ENCODE measurements at regions not wholly inside any gene's neighbourhood (a gene's known extent, or its start where the extent isn't known, plus 50 kb on each side); places are given as distances from the start of the nearest gene placed in this dataset.

DNA sequence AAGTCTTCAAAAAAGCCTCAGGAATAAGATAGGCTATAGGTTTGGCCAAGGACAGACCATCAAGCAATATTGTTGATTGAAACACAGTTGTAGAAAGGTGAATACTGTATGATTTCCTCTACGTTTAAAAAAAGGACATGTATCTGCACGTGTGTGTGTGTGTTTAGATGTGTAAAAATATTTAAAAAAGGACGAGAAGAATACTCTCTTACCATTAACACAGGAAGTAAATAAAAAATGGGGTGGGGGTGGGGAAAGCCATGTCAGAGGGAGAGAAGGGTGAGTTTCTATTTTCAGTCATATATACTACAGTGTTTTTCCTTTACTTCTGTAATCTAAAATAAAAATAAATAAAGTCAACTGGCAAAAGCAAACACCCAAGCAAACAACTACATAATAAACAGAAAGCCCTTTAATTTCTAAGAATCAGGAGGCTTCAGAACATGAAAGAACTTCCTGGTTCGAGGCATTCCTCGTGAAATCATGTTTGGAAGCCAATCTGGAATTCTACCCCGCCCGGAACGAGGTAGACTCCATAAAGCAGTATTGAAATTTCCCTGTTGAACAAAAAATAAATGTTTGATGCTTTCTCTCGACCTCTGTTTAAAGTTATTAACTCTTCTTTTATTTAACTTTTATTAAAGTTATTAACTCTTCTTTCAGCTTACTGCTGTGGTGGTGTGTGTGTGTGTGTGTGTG lies 158.1 kb upstream of the ZNF217 start:
- TF ChIP-seq POLR2A (IDR thresholded peaks at IDR 0.05) = no peak
- TF ChIP-seq, protein P1, sequence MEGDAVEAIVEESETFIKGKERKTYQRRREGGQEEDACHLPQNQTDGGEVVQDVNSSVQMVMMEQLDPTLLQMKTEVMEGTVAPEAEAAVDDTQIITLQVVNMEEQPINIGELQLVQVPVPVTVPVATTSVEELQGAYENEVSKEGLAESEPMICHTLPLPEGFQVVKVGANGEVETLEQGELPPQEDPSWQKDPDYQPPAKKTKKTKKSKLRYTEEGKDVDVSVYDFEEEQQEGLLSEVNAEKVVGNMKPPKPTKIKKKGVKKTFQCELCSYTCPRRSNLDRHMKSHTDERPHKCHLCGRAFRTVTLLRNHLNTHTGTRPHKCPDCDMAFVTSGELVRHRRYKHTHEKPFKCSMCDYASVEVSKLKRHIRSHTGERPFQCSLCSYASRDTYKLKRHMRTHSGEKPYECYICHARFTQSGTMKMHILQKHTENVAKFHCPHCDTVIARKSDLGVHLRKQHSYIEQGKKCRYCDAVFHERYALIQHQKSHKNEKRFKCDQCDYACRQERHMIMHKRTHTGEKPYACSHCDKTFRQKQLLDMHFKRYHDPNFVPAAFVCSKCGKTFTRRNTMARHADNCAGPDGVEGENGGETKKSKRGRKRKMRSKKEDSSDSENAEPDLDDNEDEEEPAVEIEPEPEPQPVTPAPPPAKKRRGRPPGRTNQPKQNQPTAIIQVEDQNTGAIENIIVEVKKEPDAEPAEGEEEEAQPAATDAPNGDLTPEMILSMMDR (IDR thresholded peaks at IDR 0.05) = no peak

Measured in adrenal gland (tissue), 5 donors.